Activated CD4-positive, alpha-beta T cell treated with anti-CD3 and anti-CD28 coated beads, Interleukin-2, amount 10 ng/mL, durations not matched to agents 24 days and 14 days (primary cell): ENCODE measurements at regions not wholly inside any gene's neighbourhood (a gene's known extent, or its start where the extent isn't known, plus 50 kb on each side); places are given as distances from the start of the nearest gene placed in this dataset.
"Not testable (repeated sequence)": the region's sequence is repeated elsewhere in the genome, so short reads cannot be mapped to it uniquely, and the experiment has no call there.

Source experiments
- DNase-seq: peaks from one replicate; pipeline ENCODE4 v3.0.0; 2022
- H3K27ac Mint-ChIP-seq: one replicate; pipeline ENCODE4 v1.8.0; 2022; ENCODE audit warnings: mild to moderate bottlenecking, mixed read lengths
- H3K27me3 Mint-ChIP-seq: one replicate; pipeline ENCODE4 v1.8.0; 2022; ENCODE audit warnings: mixed read lengths
- H3K36me3 Mint-ChIP-seq: one replicate; pipeline ENCODE4 v1.8.0; 2022; ENCODE audit warnings: low read depth, mild to moderate bottlenecking, mixed read lengths
- H3K4me1 Mint-ChIP-seq: one replicate; pipeline ENCODE4 v1.8.0; 2021; ENCODE audit warnings: mixed read lengths
- H3K4me3 Mint-ChIP-seq: one replicate; pipeline ENCODE4 v1.8.0; 2022; ENCODE audit warnings: mild to moderate bottlenecking, moderate library complexity, mixed read lengths
- H3K9me3 Mint-ChIP-seq: one replicate; pipeline ENCODE4 v1.8.0; 2021; ENCODE audit warnings: mixed read lengths
- intact Hi-C: fragments of 100-400 bp; cut with micrococcal nuclease; formaldehyde crosslinking; loops from one replicate; pipeline ENCODE4 v1.15.1; 2023

GRCh38 chr14:27222671-27223070 lies 624.8 kb upstream of the NOVA1 start:
- no peak overlapping the region for H3K4me3 Mint-ChIP-seq
- intact Hi-C loops = no loop called here
- no peaks in the 10 kb centered on the region for H3K36me3 Mint-ChIP-seq
- peaks cover 4% of the 10 kb centered on the region for H3K9me3 Mint-ChIP-seq
- no peak overlapping the region for H3K27ac Mint-ChIP-seq
- DNase-seq = no peak
- no peaks in the 10 kb centered on the region for H3K27me3 Mint-ChIP-seq
- no peaks in the 10 kb centered on the region for H3K4me1 Mint-ChIP-seq

- no peak for DNase-seq
- peaks cover 4% of the 10 kb centered on the region for H3K9me3 Mint-ChIP-seq
- no peaks in the 10 kb centered on the region for H3K36me3 Mint-ChIP-seq
- intact Hi-C loops = no loop called here
- no peaks in the 10 kb centered on the region for H3K27me3 Mint-ChIP-seq
- H3K4me1 Mint-ChIP-seq = no peaks in the 10 kb centered on the region
- H3K4me3 Mint-ChIP-seq = no peak overlapping the region
- H3K27ac Mint-ChIP-seq = no peak overlapping the region
Observed at GRCh38 chr14:27223906-27224305, 626.1 kb upstream of the NOVA1 start.

- no peak overlapping the region for H3K27ac Mint-ChIP-seq
- no peaks in the 10 kb centered on the region for H3K36me3 Mint-ChIP-seq
- no peaks in the 10 kb centered on the region for H3K9me3 Mint-ChIP-seq
Observed at GRCh38 chr14:27228053-27228452, 630.2 kb upstream of the NOVA1 start.

GRCh38 chr14:27234331-27234730 lies 636.5 kb upstream of the NOVA1 start:
- H3K27ac Mint-ChIP-seq = no peak overlapping the region
- H3K4me3 Mint-ChIP-seq = no peak overlapping the region
- no peaks in the 10 kb centered on the region for H3K27me3 Mint-ChIP-seq
- no peaks in the 10 kb centered on the region for H3K36me3 Mint-ChIP-seq
- H3K4me1 Mint-ChIP-seq = no peaks in the 10 kb centered on the region
- intact Hi-C loops = no loop called here
- H3K9me3 Mint-ChIP-seq = peaks cover 7% of the 10 kb centered on the region
- DNase-seq = no peak

More at GRCh38 chr14:27228053-27228452, 630.2 kb upstream of the NOVA1 start:
- Mint-ChIP-seq H3K4me3 (no peak overlapping the region), H3K4me1 (no peaks in the 10 kb centered on the region), H3K27me3 (no peaks in the 10 kb centered on the region)
- intact Hi-C loops = no loop called here
- DNase-seq = no peak

DNA sequence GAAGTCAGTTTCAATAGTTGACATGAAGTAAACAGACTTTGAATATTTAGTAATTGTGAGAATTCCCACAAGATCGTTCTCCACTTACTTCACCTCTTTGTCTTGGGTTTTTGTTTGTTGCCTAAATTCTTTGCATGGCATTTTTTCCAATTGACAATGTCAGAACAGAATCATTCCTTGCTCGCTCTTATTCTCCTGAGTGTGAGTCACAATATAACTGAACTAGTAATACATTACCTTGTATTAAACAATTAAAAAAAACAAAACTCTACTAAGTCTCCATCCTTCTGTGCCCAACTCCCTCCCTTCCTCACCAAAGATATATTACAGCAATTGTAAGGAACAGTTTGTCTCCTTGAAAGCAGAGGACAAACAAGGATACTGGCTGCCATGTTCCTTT lies 638.8 kb upstream of the NOVA1 start:
- peaks cover 12% of the 10 kb centered on the region for H3K9me3 Mint-ChIP-seq
- no peak for DNase-seq
- no peaks in the 10 kb centered on the region for H3K27me3 Mint-ChIP-seq
- H3K4me3 Mint-ChIP-seq = no peak overlapping the region
- no peak overlapping the region for H3K27ac Mint-ChIP-seq
- intact Hi-C loops = no loop called here
- H3K4me1 Mint-ChIP-seq = no peaks in the 10 kb centered on the region
- no peaks in the 10 kb centered on the region for H3K36me3 Mint-ChIP-seq

GRCh38 chr14:27242874-27243273 lies 645.0 kb upstream of the NOVA1 start:
- intact Hi-C loops = no loop called here
- DNase-seq = no peak
- Mint-ChIP-seq H3K9me3 (peaks cover 13% of the 10 kb centered on the region), H3K36me3 (no peaks in the 10 kb centered on the region), H3K27ac (no peak overlapping the region), H3K4me3 (no peak overlapping the region), H3K4me1 (no peaks in the 10 kb centered on the region), H3K27me3 (no peaks in the 10 kb centered on the region)

DNA sequence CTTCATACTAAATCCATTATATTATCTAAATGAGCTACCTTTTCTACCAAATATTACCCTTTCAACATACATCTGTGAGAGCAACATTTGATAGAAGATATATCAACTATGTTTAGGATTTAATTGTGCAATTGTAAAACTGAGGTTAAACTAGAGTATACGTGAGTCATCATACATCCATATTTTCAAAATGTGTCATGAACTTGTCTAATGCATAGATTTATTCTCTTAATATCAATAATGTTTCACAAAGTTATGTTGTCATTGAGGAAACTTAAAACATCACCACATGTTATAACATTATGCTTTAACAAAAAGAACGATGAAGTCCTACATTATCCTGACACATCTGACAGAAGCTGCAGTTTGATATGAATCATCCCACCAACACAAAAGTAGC lies 645.5 kb upstream of the NOVA1 start:
- no peak overlapping the region for H3K27ac Mint-ChIP-seq
- no peaks in the 10 kb centered on the region for H3K36me3 Mint-ChIP-seq
- intact Hi-C loops = no loop called here
- H3K4me1 Mint-ChIP-seq = no peaks in the 10 kb centered on the region
- peaks cover 15% of the 10 kb centered on the region for H3K9me3 Mint-ChIP-seq
- H3K4me3 Mint-ChIP-seq = no peak overlapping the region
- H3K27me3 Mint-ChIP-seq = no peaks in the 10 kb centered on the region
- no peak for DNase-seq

GRCh38 chr14:27245947-27246346 lies 648.1 kb upstream of the NOVA1 start:
- Mint-ChIP-seq H3K4me3 (no peak overlapping the region), H3K27me3 (no peaks in the 10 kb centered on the region), H3K27ac (no peak overlapping the region), H3K4me1 (no peaks in the 10 kb centered on the region), H3K36me3 (no peaks in the 10 kb centered on the region), H3K9me3 (peaks cover 27% of the 10 kb centered on the region)
- intact Hi-C loops = no loop called here
- DNase-seq = no peak

DNA sequence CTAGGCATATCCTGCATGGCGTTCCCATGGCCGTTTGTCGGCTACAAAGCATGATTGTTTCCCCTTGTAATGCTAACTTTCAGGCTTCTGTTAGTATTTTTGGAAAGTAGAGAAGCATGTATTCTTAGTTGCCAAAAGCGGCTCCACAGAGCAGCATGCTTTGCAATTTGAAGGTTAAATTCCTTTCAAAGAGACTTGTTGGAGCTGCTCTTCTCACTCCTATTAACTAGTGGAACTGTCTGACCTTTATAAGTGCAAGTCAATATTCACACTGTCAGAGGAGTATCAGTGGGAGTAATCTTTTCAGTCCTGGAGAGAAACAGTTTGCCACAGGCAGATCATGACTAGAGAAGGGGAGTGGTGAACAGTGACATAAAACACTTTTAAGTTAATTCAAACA lies 656.1 kb upstream of the NOVA1 start:
- H3K4me1 Mint-ChIP-seq = no peaks in the 10 kb centered on the region
- DNase-seq = no peak
- intact Hi-C loops = no loop called here
- H3K27me3 Mint-ChIP-seq = no peaks in the 10 kb centered on the region
- H3K27ac Mint-ChIP-seq = no peak overlapping the region
- no peak overlapping the region for H3K4me3 Mint-ChIP-seq
- peaks cover 23% of the 10 kb centered on the region for H3K9me3 Mint-ChIP-seq
- H3K36me3 Mint-ChIP-seq = no peaks in the 10 kb centered on the region

DNA sequence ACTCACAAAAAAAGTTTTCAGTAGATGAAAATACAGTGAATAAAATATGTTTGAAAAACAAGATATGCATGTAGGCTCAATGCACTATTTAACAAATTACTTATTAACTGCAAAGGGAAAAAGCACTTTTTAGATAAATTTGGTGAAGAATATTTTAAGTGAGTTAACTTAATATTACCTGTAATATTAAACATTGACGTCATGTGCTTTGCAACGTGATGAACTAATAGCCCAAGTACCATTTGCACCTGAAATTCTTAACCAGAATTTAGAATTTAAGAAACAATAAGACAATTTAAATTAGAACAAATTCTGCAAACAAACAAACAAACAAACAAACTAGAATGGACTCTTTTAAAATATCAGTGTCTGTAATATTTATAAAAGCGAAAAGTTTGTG lies 659.0 kb upstream of the NOVA1 start:
- DNase-seq = no peak
- no peak overlapping the region for H3K4me3 Mint-ChIP-seq
- no peaks in the 10 kb centered on the region for H3K27me3 Mint-ChIP-seq
- peaks cover 18% of the 10 kb centered on the region for H3K9me3 Mint-ChIP-seq
- no peaks in the 10 kb centered on the region for H3K36me3 Mint-ChIP-seq
- H3K4me1 Mint-ChIP-seq = no peaks in the 10 kb centered on the region
- no peak overlapping the region for H3K27ac Mint-ChIP-seq
- intact Hi-C loops = no loop called here

DNA sequence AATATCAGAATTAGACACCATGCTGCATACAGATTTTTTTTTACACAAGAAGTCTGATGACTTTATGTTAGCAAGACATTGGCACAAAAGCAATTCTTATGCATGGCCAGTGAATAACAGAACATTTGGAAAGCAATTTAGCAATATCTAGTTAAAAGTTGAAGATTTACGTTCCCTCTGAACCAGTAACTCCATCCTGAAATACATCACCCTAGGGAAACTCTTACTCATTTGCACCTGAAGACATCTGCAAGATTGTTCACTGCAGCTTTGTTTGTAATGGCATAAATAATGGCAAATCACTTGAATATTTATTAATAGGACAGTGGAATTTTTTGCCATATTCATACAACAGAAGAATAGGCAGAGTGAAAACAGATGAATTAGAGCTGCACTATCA lies 670.0 kb upstream of the NOVA1 start:
- intact Hi-C loops = no loop called here

GRCh38 chr14:27270716-27271115 lies 672.9 kb upstream of the NOVA1 start:
- H3K4me1 Mint-ChIP-seq = no peaks in the 10 kb centered on the region
- no peak overlapping the region for H3K4me3 Mint-ChIP-seq
- H3K9me3 Mint-ChIP-seq = peaks cover 11% of the 10 kb centered on the region
- H3K36me3 Mint-ChIP-seq = no peaks in the 10 kb centered on the region
- no peak for DNase-seq
- H3K27ac Mint-ChIP-seq = no peak overlapping the region
- no peaks in the 10 kb centered on the region for H3K27me3 Mint-ChIP-seq
- intact Hi-C loops = no loop called here

More for the DNA sequence above, 670.0 kb upstream of the NOVA1 start:
- DNase-seq = no peak
- H3K27ac Mint-ChIP-seq = no peak overlapping the region
- no peak overlapping the region for H3K4me3 Mint-ChIP-seq
- H3K9me3 Mint-ChIP-seq = peaks cover 6% of the 10 kb centered on the region
- no peaks in the 10 kb centered on the region for H3K27me3 Mint-ChIP-seq
- H3K4me1 Mint-ChIP-seq = no peaks in the 10 kb centered on the region
- no peaks in the 10 kb centered on the region for H3K36me3 Mint-ChIP-seq

- Mint-ChIP-seq H3K27ac (no peak overlapping the region), H3K4me3 (no peak overlapping the region), H3K9me3 (peaks cover 11% of the 10 kb centered on the region), H3K36me3 (no peaks in the 10 kb centered on the region), H3K4me1 (no peaks in the 10 kb centered on the region), H3K27me3 (no peaks in the 10 kb centered on the region)
- no peak for DNase-seq
- intact Hi-C loops = no loop called here
Observed at GRCh38 chr14:27278341-27278740, 680.5 kb upstream of the NOVA1 start.

DNA sequence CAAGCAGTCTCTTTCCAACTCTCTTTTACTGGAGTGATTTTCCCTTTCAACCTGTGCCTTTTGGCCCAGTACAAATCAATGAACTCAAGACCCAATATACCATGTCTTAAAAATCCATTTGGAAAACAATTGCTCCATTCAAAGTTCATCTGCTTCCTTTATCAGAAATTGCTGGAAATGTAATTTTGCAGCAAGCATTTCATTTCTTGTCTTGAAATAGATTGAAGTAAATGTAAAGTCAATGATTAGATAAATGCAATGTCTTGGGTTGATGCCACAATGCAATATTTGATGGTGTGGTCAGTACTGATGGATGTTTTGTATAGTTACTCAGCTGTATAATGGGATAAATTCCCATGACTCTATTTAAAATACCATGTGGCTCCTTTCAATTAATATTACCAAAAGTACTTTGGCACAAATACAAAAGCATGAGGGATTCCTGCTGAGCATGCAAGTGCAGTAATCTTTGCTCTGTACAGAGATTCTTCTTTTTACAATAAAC lies 707.7 kb upstream of the NOVA1 start:
- DNase-seq = no peak
- no peak overlapping the region for H3K4me3 Mint-ChIP-seq
- no peak overlapping the region for H3K27ac Mint-ChIP-seq
- no peaks in the 10 kb centered on the region for H3K36me3 Mint-ChIP-seq
- no peaks in the 10 kb centered on the region for H3K27me3 Mint-ChIP-seq
- intact Hi-C loops = no loop called here
- no peaks in the 10 kb centered on the region for H3K4me1 Mint-ChIP-seq
- H3K9me3 Mint-ChIP-seq = peaks cover 6% of the 10 kb centered on the region

DNA sequence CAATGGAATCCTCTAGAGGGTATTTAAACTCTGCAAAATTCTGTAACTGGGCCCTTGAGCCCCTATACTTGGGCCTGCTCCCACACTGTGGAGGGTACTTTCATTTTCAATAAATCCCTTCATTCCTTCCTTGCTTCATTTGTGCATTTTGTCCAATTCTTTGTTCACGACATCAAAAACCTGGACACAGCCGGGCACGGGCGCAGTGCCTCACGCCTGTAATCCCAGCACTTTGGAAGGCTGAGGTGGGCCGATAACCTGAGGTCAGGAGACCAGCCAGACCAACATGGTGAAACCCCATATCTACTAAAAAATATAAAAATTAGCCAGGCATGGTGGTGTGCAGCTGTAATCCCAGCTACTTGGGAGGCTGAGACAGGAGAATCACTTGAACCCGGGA lies 714.9 kb upstream of the NOVA1 start:
- H3K9me3 Mint-ChIP-seq, H3K36me3 Mint-ChIP-seq, intact Hi-C loops, H3K4me3 Mint-ChIP-seq, H3K27me3 Mint-ChIP-seq, H3K27ac Mint-ChIP-seq, H3K4me1 Mint-ChIP-seq, DNase-seq: not testable (repeated sequence)
